ENCODE measurements at regions not wholly inside any gene's neighbourhood (a gene's known extent, or its start where the extent isn't known, plus 50 kb on each side); places are given as distances from the start of the nearest gene placed in this dataset.

GRCh38 chr20:58600756-58601155 is 50.3 kb upstream of the STX16 start:
- TF ChIP-seq CTCF (IDR thresholded peaks at IDR 0.05; ENCODE audit: low read depth, low read length), result no peak
- DNase-seq (ENCODE audit: extremely low read depth, low read depth), result no peak

- TF ChIP-seq CTCF (IDR thresholded peaks at IDR 0.05; ENCODE audit: low read depth, low read length), result no peak
Observed at GRCh38 chr20:58599966-58600365, 51.1 kb upstream of the STX16 start.

DNA sequence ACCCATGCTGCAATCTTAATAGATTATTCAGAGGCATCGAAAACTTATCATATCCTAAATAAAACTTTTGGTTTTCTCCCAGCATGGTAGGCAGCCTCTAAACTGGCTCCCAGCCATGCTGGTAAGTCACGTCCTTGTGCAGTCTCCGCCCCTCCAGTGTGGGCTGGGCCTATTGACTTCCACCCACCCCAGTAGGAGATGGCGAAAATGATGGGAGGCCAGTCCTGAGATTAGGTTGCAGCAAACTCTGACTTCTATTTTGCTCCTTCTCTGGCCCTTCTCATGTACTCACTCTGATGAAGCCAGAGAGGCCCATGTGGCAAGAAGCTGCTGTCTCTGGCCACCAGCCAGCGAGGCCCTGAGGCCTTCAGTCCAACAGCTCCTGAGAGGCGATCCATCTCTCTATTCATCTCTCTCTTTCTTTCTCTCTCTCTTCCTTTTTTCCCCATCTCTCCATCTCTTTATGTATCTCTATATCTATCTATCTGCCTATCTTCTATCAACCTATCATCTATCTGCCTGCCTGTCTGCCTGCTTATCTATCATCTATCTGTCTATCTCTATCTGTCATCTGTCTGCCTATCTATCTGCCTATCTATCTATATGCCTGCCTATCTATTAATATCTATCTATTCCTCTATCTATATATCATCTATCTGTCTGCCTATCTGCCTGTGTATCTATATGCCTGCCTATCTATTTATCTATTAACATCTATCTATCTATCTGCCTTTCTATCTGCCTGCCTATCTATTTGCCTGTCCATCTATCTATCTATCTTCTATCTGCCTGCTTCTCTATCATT is 52.7 kb upstream of the STX16 start:
- no peak for TF ChIP-seq CTCF (IDR thresholded peaks at IDR 0.05; ENCODE audit: low read depth, low read length)
- peak; percentile 20 for DNase-seq (ENCODE audit: extremely low read depth, low read depth)

More at GRCh38 chr20:58599966-58600365, 51.1 kb upstream of the STX16 start:
- no peak for DNase-seq (ENCODE audit: extremely low read depth, low read depth)

- no peak for TF ChIP-seq CTCF (IDR thresholded peaks at IDR 0.05; ENCODE audit: low read depth, low read length)
- DNase-seq (ENCODE audit: extremely low read depth, low read depth), result no peak
Observed at GRCh38 chr20:58597249-58597891, 53.7 kb upstream of the STX16 start.

GRCh38 chr20:58596750-58597248 is 54.3 kb upstream of the STX16 start:
- TF ChIP-seq CTCF (IDR thresholded peaks at IDR 0.05; ENCODE audit: low read depth, low read length), result no peak
- no peak for DNase-seq (ENCODE audit: extremely low read depth, low read depth)

GRCh38 chr20:58596244-58596643 is 54.8 kb upstream of the STX16 start:
- TF ChIP-seq CTCF (IDR thresholded peaks at IDR 0.05; ENCODE audit: low read depth, low read length), result no peak
- DNase-seq (ENCODE audit: extremely low read depth, low read depth), result no peak

- DNase-seq (ENCODE audit: extremely low read depth, low read depth), result no peak
- no peak for TF ChIP-seq CTCF (IDR thresholded peaks at IDR 0.05; ENCODE audit: low read depth, low read length)
Observed at GRCh38 chr20:58595167-58595566, 55.9 kb upstream of the STX16 start.
